HUES64 (cell line): ENCODE measurements at regions not wholly inside any gene's neighbourhood (a gene's known extent, or its start where the extent isn't known, plus 50 kb on each side); places are given as distances from the start of the nearest gene placed in this dataset.

Experiments used
- H3K27ac ChIP-seq: 2 replicates; pipeline ENCODE4 v1.7.0; 2013; ENCODE audit warnings: low read depth, low read length, inconsistent platforms
- H3K27me3 ChIP-seq: 2 replicates; pipeline ENCODE4 v1.6.1; 2013; ENCODE audit warnings: mild to moderate bottlenecking, low read length; ENCODE audit not compliant: insufficient read depth
- H3K36me3 ChIP-seq: 2 replicates; pipeline ENCODE4 v1.6.1; 2013; ENCODE audit warnings: mild to moderate bottlenecking, low read length; ENCODE audit not compliant: insufficient read depth
- H3K4me1 ChIP-seq: 2 replicates; pipeline ENCODE4 v1.6.1; 2013; ENCODE audit warnings: mild to moderate bottlenecking, low read length, moderate library complexity; ENCODE audit not compliant: insufficient read depth
- H3K4me3 ChIP-seq: 2 replicates; pipeline ENCODE4 v1.5.1; 2013; ENCODE audit warnings: mild to moderate bottlenecking, low read length, moderate library complexity
- H3K9ac ChIP-seq: 2 replicates; pipeline ENCODE4 v1.6.1; 2013; ENCODE audit warnings: mild to moderate bottlenecking, low read depth, low read length
- H3K9me3 ChIP-seq: 2 replicates; pipeline ENCODE4 v1.6.1; 2013; ENCODE audit warnings: low read depth, low read length; ENCODE audit not compliant: insufficient read depth
- WGBS: fragments of 150-250, 120-280 bp; methylation state at CpG from one replicate; pipeline ENCODE4 v1.1.7; 2013; ENCODE audit warnings: missing lambda C conversion rate; 5-methylcytosine and 5-hydroxymethylcytosine counted together

DNA sequence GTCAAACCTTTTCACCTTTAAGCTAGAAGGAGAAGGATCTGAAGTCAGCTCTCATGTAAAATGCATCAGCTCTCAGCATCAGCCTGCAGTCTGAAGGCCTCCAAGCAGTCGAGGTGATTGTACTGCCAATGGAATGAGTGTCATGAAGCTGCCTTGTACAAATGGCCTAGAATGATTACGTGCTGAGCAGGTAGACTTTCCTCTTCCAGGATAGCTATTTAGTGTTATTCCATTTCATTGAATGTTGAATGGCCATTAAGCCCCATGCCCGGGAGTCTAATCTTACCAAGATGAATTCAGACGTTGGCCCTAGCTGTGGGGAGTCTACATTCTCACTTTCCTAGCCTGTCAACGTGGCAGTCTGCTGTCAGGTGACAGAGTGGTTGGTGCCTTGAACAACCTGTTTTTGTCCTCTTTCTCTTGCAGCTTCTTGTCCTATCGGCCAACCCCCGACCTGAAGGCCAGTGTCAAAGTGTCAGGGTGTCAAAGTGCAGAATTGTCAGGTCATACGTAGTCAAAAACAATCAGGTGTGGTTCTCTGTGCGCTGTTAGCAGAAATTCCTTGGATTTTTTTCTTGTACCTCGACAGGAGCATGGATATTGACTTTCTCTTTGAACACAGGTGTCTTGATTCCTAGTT is 95.2 kb upstream of the TIAM2 start:
- no peaks in the 10 kb centered on the region for H3K27me3 ChIP-seq
- H3K4me1 ChIP-seq, result no peaks in the 10 kb centered on the region
- 85% methylated on average over 10 of the region's 10 CpGs for WGBS
- no peak overlapping the region for H3K4me3 ChIP-seq
- H3K9ac ChIP-seq, result no peak overlapping the region
- H3K9me3 ChIP-seq, result no peaks in the 10 kb centered on the region
- no peaks in the 10 kb centered on the region for H3K36me3 ChIP-seq
- H3K27ac ChIP-seq, result no peak overlapping the region

DNA sequence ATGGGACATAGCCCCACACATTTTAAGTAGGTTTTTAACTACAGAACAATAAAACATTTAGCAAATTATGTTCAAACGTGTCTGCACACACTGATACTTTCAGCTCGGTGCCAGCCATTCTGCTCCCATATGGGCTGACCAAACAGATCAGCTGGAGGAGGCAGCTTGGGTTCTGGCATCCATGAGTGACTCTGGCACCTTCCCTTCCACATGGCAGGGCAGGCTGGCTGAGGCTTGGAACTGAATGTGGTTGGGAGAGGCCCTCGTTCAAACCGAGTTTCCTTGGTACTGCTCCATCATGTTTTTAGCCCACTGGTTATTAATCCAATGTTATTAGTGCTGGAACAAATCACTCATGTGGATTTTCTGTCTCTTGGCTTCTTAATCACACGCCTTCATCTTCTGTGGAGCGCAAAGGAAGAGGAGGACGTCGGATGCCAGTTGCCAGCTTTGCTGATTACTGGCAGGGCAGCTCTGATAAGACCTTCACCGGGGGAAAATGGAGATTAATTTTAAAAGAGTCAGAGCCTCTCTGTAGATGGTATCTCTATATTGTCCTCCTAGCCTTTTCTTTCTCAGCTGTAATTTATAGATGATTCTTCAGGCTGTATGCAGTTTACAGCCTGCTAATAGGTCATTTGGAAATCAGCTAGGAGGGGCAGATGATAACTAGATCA is 93.1 kb upstream of the TIAM2 start:
- Histone ChIP-seq H3K4me3 (no peak overlapping the region), H3K27ac (no peak overlapping the region), H3K36me3 (no peaks in the 10 kb centered on the region), H3K9ac (no peak overlapping the region), H3K9me3 (no peaks in the 10 kb centered on the region), H3K4me1 (no peaks in the 10 kb centered on the region), H3K27me3 (no peaks in the 10 kb centered on the region)
- 97% methylated on average over 9 of the region's 9 CpGs for WGBS

DNA sequence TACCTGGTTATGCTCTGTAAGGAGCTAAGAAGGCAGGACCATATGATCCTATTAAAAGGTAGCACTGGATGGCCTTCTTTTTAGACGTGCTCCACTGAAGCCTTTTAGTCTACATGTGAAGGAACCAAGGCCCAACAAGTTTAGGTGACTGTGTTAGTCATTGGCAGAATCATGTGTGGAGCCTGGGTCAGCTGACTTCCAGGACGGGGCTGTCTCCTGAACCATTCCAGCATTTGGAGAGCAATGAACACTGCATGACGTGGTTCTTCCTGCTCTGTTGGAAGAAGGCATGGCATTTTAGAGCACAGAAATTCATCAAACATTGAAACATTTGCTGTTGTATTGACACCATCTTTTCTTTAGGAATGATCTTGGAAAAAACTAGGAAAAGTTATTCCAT is 87.8 kb upstream of the TIAM2 start:
- H3K4me1 ChIP-seq, result peaks cover 16% of the 10 kb centered on the region
- H3K9ac ChIP-seq, result no peak overlapping the region
- H3K36me3 ChIP-seq, result no peaks in the 10 kb centered on the region
- WGBS, result 85% methylated on average over 3 of the region's 3 CpGs
- H3K27me3 ChIP-seq, result no peaks in the 10 kb centered on the region
- H3K27ac ChIP-seq, result no peak overlapping the region
- H3K4me3 ChIP-seq, result no peak overlapping the region
- H3K9me3 ChIP-seq, result no peaks in the 10 kb centered on the region

DNA sequence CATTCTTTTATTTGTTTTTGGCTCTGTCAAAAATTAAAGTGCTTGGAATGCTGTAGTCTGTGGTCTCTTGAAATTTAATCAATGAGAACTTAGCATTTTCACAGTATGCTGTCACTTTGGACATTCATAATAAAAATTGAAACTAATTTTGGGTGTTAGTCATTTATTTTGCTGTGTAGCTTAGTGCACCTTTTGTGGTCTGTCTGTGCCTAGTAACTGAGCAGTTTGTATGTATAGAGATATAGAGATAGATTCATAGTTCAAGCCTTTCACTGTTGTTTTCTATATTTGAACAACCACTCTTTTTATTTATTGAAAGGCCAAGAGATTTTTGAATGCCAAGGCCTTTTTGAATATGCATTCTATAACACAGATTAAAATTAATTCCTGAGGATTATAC is 86.4 kb upstream of the TIAM2 start:
- no peak overlapping the region for H3K27ac ChIP-seq
- H3K9me3 ChIP-seq, result no peaks in the 10 kb centered on the region
- peaks cover 16% of the 10 kb centered on the region for H3K4me1 ChIP-seq
- H3K9ac ChIP-seq, result no peak overlapping the region
- H3K27me3 ChIP-seq, result no peaks in the 10 kb centered on the region
- no peak overlapping the region for H3K4me3 ChIP-seq
- H3K36me3 ChIP-seq, result no peaks in the 10 kb centered on the region

DNA sequence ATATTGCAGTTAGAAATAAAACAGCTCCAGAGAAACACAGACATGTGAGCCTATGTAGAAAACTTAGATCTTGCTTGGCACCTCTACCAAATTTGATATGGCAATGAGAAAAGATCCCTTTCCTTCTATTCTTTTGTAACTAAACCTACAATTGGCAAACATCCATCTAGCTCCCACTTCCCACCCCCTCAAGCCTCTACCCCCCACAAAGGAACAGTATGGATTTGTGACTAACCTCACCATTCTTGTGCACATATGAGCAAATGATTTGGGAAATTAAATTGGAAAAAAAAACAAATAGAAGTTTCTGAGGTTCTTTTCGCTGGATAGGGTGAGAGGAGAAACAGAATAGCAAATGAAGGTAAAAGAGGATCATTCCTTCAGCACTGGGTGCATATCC is 85.8 kb upstream of the TIAM2 start:
- Histone ChIP-seq H3K27me3 (no peaks in the 10 kb centered on the region), H3K9ac (peak overlapping the region; percentile 43), H3K27ac (peak overlapping the region; percentile 59; the same call in 1 of the 2 replicates), H3K4me1 (peaks cover 16% of the 10 kb centered on the region), H3K36me3 (no peaks in the 10 kb centered on the region), H3K9me3 (no peaks in the 10 kb centered on the region), H3K4me3 (no peak overlapping the region)
- WGBS, result 90% methylated on average over 1 of the region's 1 CpG

DNA sequence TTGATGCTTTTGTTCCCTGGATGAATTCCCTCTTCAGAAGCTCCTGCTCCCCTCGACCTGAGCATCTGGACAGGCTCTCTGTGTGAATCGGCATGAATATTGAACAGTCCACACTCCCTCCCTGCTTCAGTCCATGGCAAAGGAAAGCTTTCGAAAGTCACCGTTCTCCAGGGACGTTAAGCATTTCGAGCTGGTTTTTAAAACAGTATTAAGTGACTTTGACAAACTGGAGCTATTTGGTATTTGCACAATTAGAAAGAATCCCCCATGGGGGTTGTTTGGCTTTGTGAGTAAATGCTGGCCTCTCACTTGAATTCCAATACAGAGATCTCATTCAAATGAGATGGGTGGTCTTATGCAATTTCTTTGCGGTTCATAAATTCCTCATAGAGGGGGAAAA is 85.3 kb upstream of the TIAM2 start:
- Histone ChIP-seq H3K36me3 (no peaks in the 10 kb centered on the region), H3K4me3 (no peak overlapping the region; the same call in 1 of the 2 replicates), H3K27ac (peak overlapping the region; percentile 59; the same call in 1 of the 2 replicates), H3K9ac (peak overlapping the region; percentile 43), H3K27me3 (no peaks in the 10 kb centered on the region), H3K4me1 (peaks cover 16% of the 10 kb centered on the region), H3K9me3 (no peaks in the 10 kb centered on the region)
- WGBS, result 55% methylated on average over 7 of the region's 7 CpGs

DNA sequence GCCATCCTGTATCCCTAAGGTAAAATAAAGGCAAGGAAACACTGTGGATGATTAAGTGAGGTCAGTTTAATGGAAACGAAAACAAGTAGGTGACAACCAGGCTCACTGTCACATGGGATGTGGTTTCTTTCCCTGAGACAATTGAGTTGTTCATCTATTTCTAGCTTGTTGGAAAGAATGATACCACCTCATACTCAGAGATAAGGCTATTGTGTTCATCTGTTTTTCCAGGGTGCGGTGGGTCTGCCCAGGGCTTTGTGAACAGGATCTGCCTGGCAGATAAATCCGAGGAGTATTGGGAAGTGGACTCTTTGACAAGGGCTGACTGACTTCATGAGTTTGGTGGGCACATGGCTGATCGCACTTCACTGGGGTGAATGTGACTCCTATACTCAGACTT is 80.8 kb upstream of the TIAM2 start:
- Histone ChIP-seq H3K4me1 (peaks cover 10% of the 10 kb centered on the region), H3K36me3 (no peaks in the 10 kb centered on the region), H3K4me3 (no peak overlapping the region), H3K27ac (no peak overlapping the region), H3K9ac (no peak overlapping the region), H3K9me3 (no peaks in the 10 kb centered on the region), H3K27me3 (no peaks in the 10 kb centered on the region)
- 90% methylated on average over 4 of the region's 4 CpGs for WGBS

DNA sequence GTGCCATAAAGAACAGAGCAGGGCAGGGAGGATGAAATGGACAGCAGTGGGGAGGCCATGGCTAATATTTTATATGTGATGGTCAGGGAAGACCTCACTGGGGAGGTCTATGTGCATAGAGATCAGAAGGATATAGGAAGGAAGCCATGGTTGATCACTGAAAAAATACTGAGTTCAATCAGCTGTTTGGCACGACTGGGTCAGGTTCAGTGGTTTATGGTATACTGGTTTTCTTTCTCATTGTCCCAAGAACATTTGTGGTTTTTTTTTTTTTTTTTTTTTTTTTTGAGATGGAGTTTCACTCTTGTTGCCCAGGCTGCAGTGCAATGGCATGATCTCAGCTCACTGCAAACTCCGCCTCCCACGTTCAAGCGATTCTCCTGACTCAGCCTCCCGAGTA is 78.3 kb upstream of the TIAM2 start:
- Histone ChIP-seq H3K4me3 (no peak overlapping the region), H3K4me1 (no peaks in the 10 kb centered on the region), H3K36me3 (no peaks in the 10 kb centered on the region), H3K27ac (no peak overlapping the region), H3K9ac (no peak overlapping the region), H3K27me3 (no peaks in the 10 kb centered on the region), H3K9me3 (no peaks in the 10 kb centered on the region)
- WGBS, result 95% methylated on average over 5 of the region's 5 CpGs

DNA sequence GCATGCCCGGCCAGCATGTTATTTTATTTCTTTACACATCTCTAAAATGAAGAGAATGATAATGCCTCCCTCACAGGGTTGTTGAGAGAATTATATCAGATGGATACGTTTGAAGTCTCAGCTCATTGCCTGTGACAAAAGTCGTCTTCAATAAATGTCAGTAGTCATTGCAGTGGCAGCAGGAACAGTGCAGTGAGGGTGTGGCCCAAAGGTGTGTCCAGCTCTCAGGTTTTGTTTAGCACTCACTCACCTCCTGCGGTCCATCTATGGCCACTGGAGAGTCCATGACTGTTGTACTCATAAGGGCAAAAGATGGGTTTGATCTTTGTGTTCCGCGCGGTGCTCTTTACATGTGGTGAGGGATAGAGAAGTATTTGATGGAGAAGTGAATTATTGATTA is 77.2 kb upstream of the TIAM2 start:
- Histone ChIP-seq H3K9ac (no peak overlapping the region), H3K9me3 (no peaks in the 10 kb centered on the region), H3K27me3 (no peaks in the 10 kb centered on the region), H3K36me3 (no peaks in the 10 kb centered on the region), H3K27ac (no peak overlapping the region), H3K4me1 (no peaks in the 10 kb centered on the region), H3K4me3 (no peak overlapping the region)
- 94% methylated on average over 6 of the region's 7 CpGs for WGBS

DNA sequence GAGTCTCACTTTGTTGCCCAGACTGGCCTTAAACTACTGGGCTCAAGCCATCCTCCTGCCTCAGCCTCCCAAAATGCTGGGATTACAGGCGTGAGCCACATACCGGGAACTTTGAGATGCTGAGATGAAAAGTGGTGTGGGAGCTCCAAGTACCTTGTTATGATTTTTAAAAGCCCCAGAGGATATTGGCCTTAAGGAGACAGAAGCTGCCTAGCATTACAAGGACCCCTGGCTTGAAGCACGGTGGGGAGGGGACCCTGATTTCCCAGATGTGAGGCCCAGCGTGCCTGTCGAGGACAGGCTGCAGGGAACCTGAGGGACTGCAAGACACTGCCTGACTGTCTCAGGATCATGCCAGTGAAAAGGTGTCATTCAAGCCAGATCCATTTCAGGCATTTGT is 75.3 kb upstream of the TIAM2 start:
- no peak overlapping the region for H3K4me3 ChIP-seq
- no peaks in the 10 kb centered on the region for H3K36me3 ChIP-seq
- no peak overlapping the region for H3K27ac ChIP-seq
- H3K27me3 ChIP-seq, result no peaks in the 10 kb centered on the region
- 92% methylated on average over 5 of the region's 5 CpGs for WGBS
- H3K4me1 ChIP-seq, result no peaks in the 10 kb centered on the region
- no peak overlapping the region for H3K9ac ChIP-seq
- no peaks in the 10 kb centered on the region for H3K9me3 ChIP-seq

DNA sequence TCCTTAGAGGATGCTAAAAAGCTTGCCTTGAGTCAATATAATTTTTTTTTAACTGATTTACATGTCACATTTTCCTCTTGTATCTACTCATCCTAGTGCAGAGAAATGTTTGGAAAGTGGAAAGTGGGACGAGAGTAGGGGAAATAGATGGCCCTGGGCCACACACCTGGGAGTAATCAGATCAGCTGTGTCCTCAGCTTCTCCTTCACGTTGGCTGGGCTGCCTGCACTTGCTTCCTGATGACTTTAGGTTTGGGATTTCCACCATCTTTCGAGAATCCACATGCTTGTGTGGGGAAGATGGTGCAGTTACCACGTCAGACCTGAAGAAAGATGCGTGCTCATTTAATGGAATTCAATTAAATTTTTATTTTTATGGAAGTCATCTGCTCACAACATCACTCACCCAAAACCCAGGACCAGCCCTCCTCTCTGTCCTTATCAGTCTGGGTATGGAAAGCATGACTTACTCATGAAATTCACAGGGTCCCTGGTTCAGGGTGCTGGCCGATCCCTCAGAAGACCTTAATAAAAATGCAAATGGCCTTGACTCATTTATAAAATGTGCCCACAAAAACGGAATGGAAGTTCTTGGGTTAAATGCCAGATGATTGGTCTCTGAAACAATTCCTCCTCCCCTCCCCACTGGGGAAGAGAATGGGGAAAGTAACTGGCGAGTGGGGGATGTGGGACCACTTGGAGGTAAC is 74.5 kb upstream of the TIAM2 start:
- WGBS, result 91% methylated on average over 7 of the region's 8 CpGs
- Histone ChIP-seq H3K27me3 (no peaks in the 10 kb centered on the region), H3K36me3 (no peaks in the 10 kb centered on the region), H3K9ac (no peak overlapping the region), H3K4me1 (no peaks in the 10 kb centered on the region), H3K9me3 (no peaks in the 10 kb centered on the region), H3K27ac (no peak overlapping the region), H3K4me3 (no peak overlapping the region)
